Testis (tissue), 2 donors: ENCODE measurements at regions not wholly inside any gene's neighbourhood (a gene's known extent, or its start where the extent isn't known, plus 50 kb on each side); places are given as distances from the start of the nearest gene placed in this dataset.

ENCODE experiments used
- CTCF ChIP-seq, 3 experiments: fragments of 450-650 bp in 2 of 3; fragments of 200-600 bp in 1 of 3; sonication (generic) in 1 of 3; IDR thresholded peaks; one replicate each; pipeline ENCODE4 v1.5.1; 2016 to 2019; ENCODE audit warnings: antibody characterized with exemption in 3 of 3, mild to moderate bottlenecking in 2 of 3, moderate library complexity in 1 of 3
- POLR2A ChIP-seq: fragments of 450-650 bp; IDR thresholded peaks from one replicate; pipeline ENCODE4 v1.6.1; 2017; ENCODE audit warnings: antibody characterized with exemption, mild to moderate bottlenecking, moderate library complexity

- TF ChIP-seq CTCF (IDR thresholded peaks at IDR 0.05), result no peak
- TF ChIP-seq POLR2A, result no peak
These were observed 139.3 kb upstream of the PMEPA1 start for GRCh38 chr20:57849121-57849520.
